H9 (cell line): ENCODE measurements at regions not wholly inside any gene's neighbourhood (a gene's known extent, or its start where the extent isn't known, plus 50 kb on each side); places are given as distances from the start of the nearest gene placed in this dataset.

Experiments
- DNase-seq: peaks from one replicate; pipeline ENCODE4 v3.0.0-alpha.2; 2017
- H2AFZ ChIP-seq: one replicate; pipeline ENCODE4 v1.6.1; 2013; ENCODE audit warnings: mild to moderate bottlenecking, low read length, control low read depth, moderate library complexity
- H2AK5ac ChIP-seq: 2 replicates; pipeline ENCODE4 v1.6.1; 2013; ENCODE audit warnings: low read length, control low read depth, mixed read lengths; ENCODE audit not compliant: insufficient read length
- H2BK120ac ChIP-seq: one replicate; pipeline ENCODE4 v1.6.1; 2013; ENCODE audit warnings: low read depth, mild to moderate bottlenecking, low read length, control low read depth, inconsistent platforms; ENCODE audit not compliant: poor library complexity, severe bottlenecking
- H2BK12ac ChIP-seq: 2 replicates; pipeline ENCODE4 v1.6.1; 2013; ENCODE audit warnings: low read length, control low read depth, mixed read lengths, low read depth; ENCODE audit not compliant: insufficient read length
- H2BK15ac ChIP-seq: 2 replicates; pipeline ENCODE4 v1.6.1; 2013; ENCODE audit warnings: low read depth, low read length, control low read depth
- H2BK20ac ChIP-seq: one replicate; pipeline ENCODE4 v1.6.1; 2013; ENCODE audit warnings: low read depth, mild to moderate bottlenecking, low read length, control low read depth, inconsistent platforms; ENCODE audit not compliant: poor library complexity, severe bottlenecking
- H2BK5ac ChIP-seq: 2 replicates; pipeline ENCODE4 v1.6.1; 2013; ENCODE audit warnings: low read length, control low read depth, mixed read lengths; ENCODE audit not compliant: insufficient read length
- H3K14ac ChIP-seq: 2 replicates; pipeline ENCODE4 v1.6.1; 2013; ENCODE audit warnings: low read length, control low read depth; ENCODE audit not compliant: insufficient read depth
- H3K18ac ChIP-seq: 2 replicates; pipeline ENCODE4 v1.6.1; 2013; ENCODE audit warnings: low read depth, mild to moderate bottlenecking, mixed read lengths, low read length, control low read depth; ENCODE audit not compliant: insufficient read length
- H3K23ac ChIP-seq: 2 replicates; pipeline ENCODE4 v1.6.1; 2013; ENCODE audit warnings: low read length, control low read depth, mixed read lengths, low read depth; ENCODE audit not compliant: insufficient read length
- H3K23me2 ChIP-seq: 2 replicates; pipeline ENCODE4 v1.6.1; 2013; ENCODE audit warnings: low read depth, mild to moderate bottlenecking, mixed read lengths, low read length, control low read depth; ENCODE audit not compliant: insufficient read length, poor library complexity, severe bottlenecking
- H3K27ac ChIP-seq: 2 replicates; pipeline ENCODE4 v1.5.1; 2013; ENCODE audit warnings: low read length, control low read depth, mixed read lengths, low read depth; ENCODE audit not compliant: insufficient read length
- H3K27me3 ChIP-seq: 2 replicates; pipeline ENCODE4 v1.6.1; 2013; ENCODE audit warnings: low read length, control low read depth, inconsistent platforms; ENCODE audit not compliant: insufficient read depth
- H3K4ac ChIP-seq: 2 replicates; pipeline ENCODE4 v1.6.1; 2013; ENCODE audit warnings: low read depth, mild to moderate bottlenecking, control low read depth, inconsistent platforms, low read length, moderate library complexity
- H3K4me1 ChIP-seq: 2 replicates; pipeline ENCODE4 v1.6.1; 2013; ENCODE audit warnings: low read length, control low read depth, inconsistent platforms; ENCODE audit not compliant: insufficient read depth
- H3K4me2 ChIP-seq: 2 replicates; pipeline ENCODE4 v1.6.1; 2013; ENCODE audit warnings: low read length, control low read depth, mixed read lengths; ENCODE audit not compliant: insufficient read length, insufficient read depth
- H3K56ac ChIP-seq: 2 replicates; pipeline ENCODE4 v1.6.1; 2013; ENCODE audit warnings: low read depth, mild to moderate bottlenecking, mixed read lengths, low read length, control low read depth; ENCODE audit not compliant: insufficient read length
- H3K79me1 ChIP-seq: 2 replicates; pipeline ENCODE4 v1.6.1; 2013; ENCODE audit warnings: low read depth, mild to moderate bottlenecking, moderate library complexity, low read length, control low read depth, inconsistent platforms; ENCODE audit not compliant: insufficient read depth, poor library complexity, severe bottlenecking
- H3K79me2 ChIP-seq: 2 replicates; pipeline ENCODE4 v1.6.1; 2013; ENCODE audit warnings: low read length, control low read depth, inconsistent platforms; ENCODE audit not compliant: insufficient read depth
- H3K9ac ChIP-seq: 2 replicates; pipeline ENCODE4 v1.6.1; 2013; ENCODE audit warnings: low read length, control low read depth, mixed read lengths; ENCODE audit not compliant: insufficient read length; ENCODE audit errors: extremely low read depth
- H3K9me3 ChIP-seq: one replicate; pipeline ENCODE4 v1.6.1; 2013; ENCODE audit warnings: low read depth, low read length, inconsistent platforms; ENCODE audit not compliant: control insufficient read depth
- H3T11ph ChIP-seq: one replicate; pipeline ENCODE4 v1.6.1; 2013; ENCODE audit warnings: mild to moderate bottlenecking, low read length, control low read depth, inconsistent platforms
- H4K20me1 ChIP-seq: one replicate; pipeline ENCODE4 v1.6.1; 2013; ENCODE audit not compliant: control insufficient read depth, insufficient read length, insufficient read depth
- H4K5ac ChIP-seq: 2 replicates; pipeline ENCODE4 v1.6.1; 2013; ENCODE audit warnings: low read depth, mild to moderate bottlenecking, mixed read lengths, low read length, control low read depth; ENCODE audit not compliant: insufficient read length
- H4K8ac ChIP-seq: replicated peaks from 2 replicates; pipeline ENCODE4 v1.6.1; 2013; ENCODE audit warnings: low read length, control low read depth, mixed read lengths, low read depth; ENCODE audit not compliant: insufficient read length
- H4K91ac ChIP-seq: 2 replicates; pipeline ENCODE4 v1.6.1; 2013; ENCODE audit warnings: low read depth, mild to moderate bottlenecking, moderate library complexity, mixed read lengths, low read length, control low read depth; ENCODE audit not compliant: insufficient read length
- H3K27ac Mint-ChIP-seq, 3 experiments: 2 replicates in 2 of 3; 3 replicates in 1 of 3; pipeline ENCODE4 v1.8.0; 2020 to 2021; ENCODE audit warnings: mixed read lengths in 3 of 3, mild to moderate bottlenecking in 1 of 3, moderate library complexity in 1 of 3
- H3K27me3 Mint-ChIP-seq: 2 replicates; pipeline ENCODE4 v1.8.0; 2021; ENCODE audit warnings: low read depth, mild to moderate bottlenecking, moderate library complexity, mixed read lengths
- H3K36me3 Mint-ChIP-seq, 3 experiments: 2 replicates in 2 of 3; 3 replicates in 1 of 3; pipeline ENCODE4 v1.8.0; 2020 to 2021; ENCODE audit warnings: low read depth in 3 of 3, mixed read lengths in 3 of 3; ENCODE audit not compliant: insufficient read depth in 1 of 3
- H3K4me1 Mint-ChIP-seq, 2 experiments: 2 replicates each; pipeline ENCODE4 v1.8.0; 2020; ENCODE audit warnings: mixed read lengths in 2 of 2
- H3K4me3 Mint-ChIP-seq, 2 experiments: 2 replicates in 1 of 2; 3 replicates in 1 of 2; pipeline ENCODE4 v1.8.0; 2020 to 2021; ENCODE audit warnings: mild to moderate bottlenecking in 2 of 2, mixed read lengths in 2 of 2, moderate library complexity in 1 of 2
- H3K9me3 Mint-ChIP-seq, 2 experiments: 2 replicates in 1 of 2; 3 replicates in 1 of 2; pipeline ENCODE4 v1.8.0; 2020; ENCODE audit warnings: mild to moderate bottlenecking in 2 of 2, mixed read lengths in 2 of 2, moderate library complexity in 1 of 2
- CTCF ChIP-seq: fragments of 200-600 bp; sonication (generic); conservative IDR thresholded peaks from 3 replicates; pipeline ENCODE4 v1.8.0; 2021; ENCODE audit warnings: antibody characterized with exemption, mild to moderate bottlenecking
- WGBS: extraction: QIAGEN DNeasy Blood & Tissue Kit; methylation state at CpG from one replicate; pipeline ENCODE4 v1.1.7; 2013; ENCODE audit warnings: missing lambda C conversion rate, low lambda C conversion rate, mixed read lengths; ENCODE audit not compliant: insufficient read length; ENCODE audit errors: extremely low coverage; 5-methylcytosine and 5-hydroxymethylcytosine counted together

GRCh38 chr13:39196965-39197646, 158.8 kb downstream of the NHLRC3 start:
- Histone ChIP-seq H2BK12ac (no peak overlapping the region), H2AK5ac (no peak overlapping the region), H3K56ac (no peak overlapping the region), H3K23ac (no peak overlapping the region), H3K18ac (no peak overlapping the region), H3K4ac (no peak overlapping the region), H2BK15ac (no peak overlapping the region), H3K14ac (no peak overlapping the region), H4K5ac (no peak overlapping the region), H2AFZ (no peak overlapping the region), H4K20me1 (no peaks in the 10 kb centered on the region), H3K79me1 (no peaks in the 10 kb centered on the region), H3K27me3 (no peaks in the 10 kb centered on the region), H3K9me3 (no peaks in the 10 kb centered on the region), H3K23me2 (no peaks in the 10 kb centered on the region), H3K27ac (no peak overlapping the region), H2BK5ac (no peak overlapping the region), H3K9ac (no peak overlapping the region), H2BK120ac (no peak overlapping the region), H3K79me2 (no peaks in the 10 kb centered on the region), H3K4me2 (no peak overlapping the region), H2BK20ac (no peak overlapping the region), H4K8ac (no peak overlapping the region), H3T11ph (no peak overlapping the region), H3K4me1 (no peaks in the 10 kb centered on the region), H4K91ac (no peak overlapping the region)
- no CpG with 5 or more reads among the region's 5 CpGs for WGBS
- H3K4me1 Mint-ChIP-seq, result peaks cover 0 to 3% of the 10 kb centered on the region in 2 experiments; a peak in 1 of 4 replicates
- no peaks in the 10 kb centered on the region for H3K9me3 Mint-ChIP-seq
- no peaks in the 10 kb centered on the region for H3K36me3 Mint-ChIP-seq
- no peak overlapping the region for H3K27ac Mint-ChIP-seq
- TF ChIP-seq CTCF, result no peak
- peaks cover 2% of the 10 kb centered on the region for H3K27me3 Mint-ChIP-seq
- no peak for DNase-seq
- no peak overlapping the region for H3K4me3 Mint-ChIP-seq
